Activated CD8-positive, alpha-beta T cell treated with anti-CD3 and anti-CD28 coated beads for 36 hours (primary cell): ENCODE measurements at regions not wholly inside any gene's neighbourhood (a gene's known extent, or its start where the extent isn't known, plus 50 kb on each side); places are given as distances from the start of the nearest gene placed in this dataset.

Experiments
- ATAC-seq: fragments of 200-7000 bp; cut with Tn5 transposase; one replicate; pipeline ENCODE4 v1.10.0; 2021; ENCODE audit warnings: mild to moderate bottlenecking, moderate library complexity
- CTCF ChIA-PET: fragments of 350-600 bp; sonication (Branson Sonifier 250); formaldehyde crosslinking; loops from one replicate; lab custom pipeline; 2021; ENCODE audit warnings: antibody characterized with exemption; lab: Charles Lee
- POLR2A ChIA-PET: fragments of 350-600 bp; sonication (Branson Sonifier 250); formaldehyde crosslinking; loops from one replicate; lab custom pipeline; 2021; ENCODE audit warnings: antibody characterized with exemption; lab: Charles Lee
- DNase-seq: peaks from one replicate; pipeline ENCODE4 v3.0.0-alpha.2; 2020
- H3K27ac Mint-ChIP-seq: one replicate; pipeline ENCODE4 v1.8.0; 2021; ENCODE audit warnings: mild to moderate bottlenecking, mixed read lengths
- H3K27me3 Mint-ChIP-seq: one replicate; pipeline ENCODE4 v1.8.0; 2021; ENCODE audit warnings: mixed read lengths
- H3K36me3 Mint-ChIP-seq: one replicate; pipeline ENCODE4 v1.8.0; 2021; ENCODE audit warnings: low read depth, mixed read lengths
- H3K4me1 Mint-ChIP-seq: one replicate; pipeline ENCODE4 v1.8.0; 2021; ENCODE audit warnings: low read depth, mixed read lengths
- H3K4me3 Mint-ChIP-seq: one replicate; pipeline ENCODE4 v1.8.0; 2021; ENCODE audit warnings: mild to moderate bottlenecking, moderate library complexity, mixed read lengths
- H3K9me3 Mint-ChIP-seq: one replicate; pipeline ENCODE4 v1.8.0; 2021; ENCODE audit warnings: mixed read lengths
- intact Hi-C: fragments of 100-400 bp; cut with micrococcal nuclease; formaldehyde crosslinking; loops from one replicate; pipeline ENCODE4 v1.10.0; 2022
- TF ChIP-seq, protein P1 (sequence below): fragments of 200-600 bp; IDR thresholded peaks from one replicate; pipeline ENCODE4 v1.8.0; 2022; ENCODE audit warnings: antibody characterized with exemption, mild to moderate bottlenecking

DNA sequence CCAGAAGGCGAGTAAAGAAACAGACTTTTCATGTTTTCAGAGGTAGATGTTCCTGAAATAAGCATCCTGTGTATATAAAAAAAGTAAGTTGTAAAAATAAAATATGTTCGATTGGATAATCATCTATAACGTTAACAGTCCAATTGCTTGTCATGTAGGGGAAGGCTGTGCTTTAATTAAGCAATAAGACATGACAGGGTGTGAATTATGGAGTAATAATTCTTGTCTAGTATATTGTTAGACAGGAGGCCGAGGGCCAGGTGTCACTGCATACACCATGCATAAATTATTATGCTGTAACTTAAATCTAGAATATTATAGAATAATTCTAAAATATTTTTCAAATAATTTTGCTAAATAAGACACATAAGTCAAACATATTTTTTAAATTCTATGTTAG lies 494.6 kb upstream of the TENM3 start:
- TF ChIP-seq, protein P1, sequence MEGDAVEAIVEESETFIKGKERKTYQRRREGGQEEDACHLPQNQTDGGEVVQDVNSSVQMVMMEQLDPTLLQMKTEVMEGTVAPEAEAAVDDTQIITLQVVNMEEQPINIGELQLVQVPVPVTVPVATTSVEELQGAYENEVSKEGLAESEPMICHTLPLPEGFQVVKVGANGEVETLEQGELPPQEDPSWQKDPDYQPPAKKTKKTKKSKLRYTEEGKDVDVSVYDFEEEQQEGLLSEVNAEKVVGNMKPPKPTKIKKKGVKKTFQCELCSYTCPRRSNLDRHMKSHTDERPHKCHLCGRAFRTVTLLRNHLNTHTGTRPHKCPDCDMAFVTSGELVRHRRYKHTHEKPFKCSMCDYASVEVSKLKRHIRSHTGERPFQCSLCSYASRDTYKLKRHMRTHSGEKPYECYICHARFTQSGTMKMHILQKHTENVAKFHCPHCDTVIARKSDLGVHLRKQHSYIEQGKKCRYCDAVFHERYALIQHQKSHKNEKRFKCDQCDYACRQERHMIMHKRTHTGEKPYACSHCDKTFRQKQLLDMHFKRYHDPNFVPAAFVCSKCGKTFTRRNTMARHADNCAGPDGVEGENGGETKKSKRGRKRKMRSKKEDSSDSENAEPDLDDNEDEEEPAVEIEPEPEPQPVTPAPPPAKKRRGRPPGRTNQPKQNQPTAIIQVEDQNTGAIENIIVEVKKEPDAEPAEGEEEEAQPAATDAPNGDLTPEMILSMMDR, result no peak
- ATAC-seq (no peak), DNase-seq (no peak)
- POLR2A ChIA-PET, result no interaction called here
- Mint-ChIP-seq H3K27me3 (no peaks in the 10 kb centered on the region), H3K4me1 (no peaks in the 10 kb centered on the region), H3K36me3 (no peaks in the 10 kb centered on the region), H3K4me3 (no peak overlapping the region), H3K9me3 (peaks cover 1% of the 10 kb centered on the region), H3K27ac (no peak overlapping the region)
- intact Hi-C loops, result no loop called here
- CTCF ChIA-PET, result no interaction called here

DNA sequence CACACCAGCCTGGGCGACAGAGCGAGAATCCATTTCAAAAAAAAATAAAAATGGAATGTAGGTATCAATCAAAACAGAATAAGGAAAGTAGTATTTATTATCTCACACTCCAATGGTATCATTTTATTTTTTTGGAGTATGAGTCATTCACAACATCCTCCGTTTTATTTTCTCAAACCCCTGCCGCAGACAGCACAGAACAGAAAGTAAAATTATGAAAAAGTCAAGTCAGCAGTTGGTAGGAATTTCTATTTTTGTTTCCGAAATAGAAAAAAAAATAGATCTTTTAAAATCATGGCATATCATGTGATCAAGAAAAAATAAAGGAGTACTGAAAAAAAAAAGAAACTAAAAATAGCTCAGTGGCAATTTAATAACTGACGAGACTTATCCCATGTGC lies 490.7 kb upstream of the TENM3 start:
- ChIA-PET POLR2A (no interaction called here), CTCF (no interaction called here)
- no peaks in the 10 kb centered on the region for H3K36me3 Mint-ChIP-seq
- no peaks in the 10 kb centered on the region for H3K4me1 Mint-ChIP-seq
- no peak for ATAC-seq
- H3K27ac Mint-ChIP-seq, result no peak overlapping the region
- intact Hi-C loops, result no loop called here
- peaks cover 2% of the 10 kb centered on the region for H3K9me3 Mint-ChIP-seq
- TF ChIP-seq, protein P1, result no peak
- H3K27me3 Mint-ChIP-seq, result no peaks in the 10 kb centered on the region
- no peak overlapping the region for H3K4me3 Mint-ChIP-seq
- no peak for DNase-seq

DNA sequence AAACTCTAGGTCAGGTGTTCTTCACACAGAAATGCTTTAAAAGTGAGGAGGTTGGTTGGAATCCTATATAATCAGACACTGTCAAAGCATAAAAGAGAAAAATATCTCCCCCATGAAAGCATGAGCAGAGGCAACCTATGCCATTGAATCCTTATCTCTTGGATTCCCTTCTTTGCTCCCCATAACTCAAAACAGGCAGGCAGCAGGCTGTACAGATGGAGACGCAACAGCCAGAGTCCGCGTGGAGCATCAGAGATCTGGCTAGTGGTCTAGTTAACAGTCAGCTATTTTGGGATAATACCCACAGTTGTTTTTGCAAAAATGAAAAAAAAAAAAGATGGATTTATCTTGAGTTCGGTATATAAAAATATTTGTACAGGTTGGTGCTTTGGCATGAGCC lies 490.0 kb upstream of the TENM3 start:
- no peak for ATAC-seq
- DNase-seq, result no peak
- Mint-ChIP-seq H3K4me1 (no peaks in the 10 kb centered on the region), H3K36me3 (no peaks in the 10 kb centered on the region), H3K9me3 (peaks cover 2% of the 10 kb centered on the region), H3K27ac (no peak overlapping the region), H3K4me3 (no peak overlapping the region), H3K27me3 (no peaks in the 10 kb centered on the region)
- POLR2A ChIA-PET, result no interaction called here
- intact Hi-C loops, result no loop called here
- CTCF ChIA-PET, result no interaction called here
- TF ChIP-seq, protein P1, result no peak

DNA sequence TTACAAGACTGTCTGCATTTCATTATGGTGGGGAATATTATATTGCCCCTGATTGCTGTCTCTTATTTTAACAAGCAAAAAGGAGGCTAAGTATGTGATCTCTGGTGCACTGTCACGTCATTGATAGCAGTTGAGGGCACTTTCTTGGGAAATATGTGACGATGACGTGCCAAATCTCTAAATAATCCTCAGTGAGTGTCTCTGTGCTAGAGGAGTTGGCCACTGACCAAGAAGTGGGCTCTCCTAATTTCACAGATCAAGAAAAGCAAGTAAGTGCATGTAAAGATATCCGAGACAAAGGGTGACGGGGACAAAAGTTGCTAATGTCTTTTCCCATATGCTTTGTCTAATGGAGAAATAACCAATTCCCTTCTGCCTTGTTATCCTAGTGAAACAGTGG lies 487.4 kb upstream of the TENM3 start:
- H3K4me1 Mint-ChIP-seq, result no peaks in the 10 kb centered on the region
- no peak overlapping the region for H3K4me3 Mint-ChIP-seq
- H3K9me3 Mint-ChIP-seq, result peaks cover 2% of the 10 kb centered on the region
- CTCF ChIA-PET, result no interaction called here
- TF ChIP-seq, protein P1, result no peak
- DNase-seq (no peak), ATAC-seq (no peak)
- H3K27me3 Mint-ChIP-seq, result no peaks in the 10 kb centered on the region
- intact Hi-C loops, result no loop called here
- no peaks in the 10 kb centered on the region for H3K36me3 Mint-ChIP-seq
- no peak overlapping the region for H3K27ac Mint-ChIP-seq
- POLR2A ChIA-PET, result no interaction called here

DNA sequence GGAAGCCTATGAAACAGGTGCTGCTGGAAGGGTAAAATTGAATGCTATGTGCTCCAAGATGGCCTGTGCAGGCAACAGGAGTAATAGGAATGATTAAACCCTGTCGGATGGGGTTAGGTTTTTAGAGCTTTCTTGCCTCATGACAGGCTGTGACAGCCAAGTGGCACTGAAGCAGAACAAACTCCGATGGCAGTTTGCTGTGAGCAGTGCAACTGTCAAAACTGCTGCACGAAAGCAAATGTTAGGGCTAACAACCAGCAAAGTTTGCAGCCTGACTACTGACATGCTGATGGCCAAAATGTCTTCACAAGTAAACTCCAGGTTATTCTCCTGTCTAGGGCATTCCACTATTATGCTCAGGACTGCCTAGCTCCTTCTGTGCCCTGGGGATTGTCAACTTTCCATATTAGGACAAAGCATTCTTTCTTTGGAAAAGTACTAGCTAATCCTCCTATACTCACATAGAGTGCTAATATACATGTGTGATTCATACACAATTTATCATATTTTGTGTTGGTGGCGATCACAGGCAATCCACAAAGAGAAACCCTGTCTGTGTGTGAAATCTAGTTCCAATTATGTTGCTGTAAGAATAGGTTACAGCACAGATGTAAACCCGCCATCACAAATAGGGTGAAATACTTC lies 486.6 kb upstream of the TENM3 start:
- H3K4me1 Mint-ChIP-seq, result no peaks in the 10 kb centered on the region
- H3K36me3 Mint-ChIP-seq, result no peaks in the 10 kb centered on the region
- H3K27me3 Mint-ChIP-seq, result no peaks in the 10 kb centered on the region
- ChIA-PET CTCF (no interaction called here), POLR2A (no interaction called here)
- intact Hi-C loops, result no loop called here
- DNase-seq, result no peak
- H3K27ac Mint-ChIP-seq, result no peak overlapping the region
- TF ChIP-seq, protein P1, result no peak
- H3K9me3 Mint-ChIP-seq, result peaks cover 2% of the 10 kb centered on the region
- H3K4me3 Mint-ChIP-seq, result no peak overlapping the region
- ATAC-seq, result no peak
